Astrocyte (in vitro differentiated cells and primary cell): ENCODE measurements at regions not wholly inside any gene's neighbourhood (a gene's known extent, or its start where the extent isn't known, plus 50 kb on each side); places are given as distances from the start of the nearest gene placed in this dataset.

Experiments
- DNase-seq: peaks from one replicate; pipeline ENCODE4 v3.0.0-alpha.2; 2010; ENCODE audit warnings: low read depth
- FAIRE-seq: peaks from 2 replicates; lab custom pipeline; 2011; peaks lifted over from hg19 to GRCh38; lab: Jason Lieb, UNC
- H2AFZ ChIP-seq: 2 replicates; pipeline ENCODE4 v1.6.0; 2012; ENCODE audit warnings: low read depth, low read length, inconsistent platforms
- H3K27ac ChIP-seq: 2 replicates; pipeline ENCODE4 v1.5.1; 2011; ENCODE audit warnings: low read depth, low read length, inconsistent platforms
- H3K27me3 ChIP-seq: 2 replicates; pipeline ENCODE4 v1.6.0; 2011; ENCODE audit warnings: low read length, inconsistent platforms; ENCODE audit not compliant: insufficient read depth
- H3K36me3 ChIP-seq: 2 replicates; pipeline ENCODE4 v1.5.1; 2011; ENCODE audit warnings: low read length, inconsistent platforms; ENCODE audit not compliant: insufficient read depth
- H3K4me1 ChIP-seq: 2 replicates; pipeline ENCODE4 v1.5.1; 2011; ENCODE audit warnings: low read length, inconsistent platforms; ENCODE audit not compliant: insufficient read depth
- H3K4me2 ChIP-seq: 2 replicates; pipeline ENCODE4 v1.6.0; 2012; ENCODE audit warnings: low read length, inconsistent platforms
- H3K4me3 ChIP-seq: 2 replicates; pipeline ENCODE4 v1.5.1; 2011; ENCODE audit warnings: low read depth, mild to moderate bottlenecking, low read length, inconsistent platforms; ENCODE audit not compliant: insufficient read depth
- H3K79me2 ChIP-seq: 2 replicates; pipeline ENCODE4 v1.6.0; 2012; ENCODE audit warnings: mild to moderate bottlenecking, low read length, inconsistent platforms; ENCODE audit not compliant: insufficient read depth
- H3K9ac ChIP-seq: 2 replicates; pipeline ENCODE4 v1.6.0; 2012; ENCODE audit warnings: mild to moderate bottlenecking, low read length, inconsistent platforms
- H3K9me3 ChIP-seq: 2 replicates; pipeline ENCODE4 v1.5.1; 2012; ENCODE audit warnings: low read depth, mild to moderate bottlenecking, low read length, inconsistent platforms; ENCODE audit not compliant: insufficient read depth
- H4K20me1 ChIP-seq: 2 replicates; pipeline ENCODE4 v1.6.0; 2012; ENCODE audit warnings: low read length, inconsistent platforms; ENCODE audit not compliant: insufficient read depth
- H3K27ac Mint-ChIP-seq: one replicate; pipeline ENCODE4 v1.8.0; 2021; ENCODE audit warnings: mild to moderate bottlenecking, mixed read lengths; ENCODE audit not compliant: unreplicated experiment
- H3K27me3 Mint-ChIP-seq: one replicate; pipeline ENCODE4 v1.8.0; 2021; ENCODE audit warnings: low read depth, mixed read lengths; ENCODE audit not compliant: unreplicated experiment
- H3K36me3 Mint-ChIP-seq: one replicate; pipeline ENCODE4 v1.8.0; 2021; ENCODE audit warnings: low read depth, mixed read lengths; ENCODE audit not compliant: unreplicated experiment
- H3K4me1 Mint-ChIP-seq: one replicate; pipeline ENCODE4 v1.8.0; 2021; ENCODE audit warnings: low read depth, mixed read lengths; ENCODE audit not compliant: unreplicated experiment
- H3K4me3 Mint-ChIP-seq: one replicate; pipeline ENCODE4 v1.8.0; 2021; ENCODE audit warnings: mild to moderate bottlenecking, moderate library complexity, mixed read lengths; ENCODE audit not compliant: unreplicated experiment
- H3K9me3 Mint-ChIP-seq: one replicate; pipeline ENCODE4 v1.8.0; 2021; ENCODE audit warnings: mild to moderate bottlenecking, mixed read lengths; ENCODE audit not compliant: unreplicated experiment
- EZH2 ChIP-seq: IDR thresholded peaks from 2 replicates; pipeline ENCODE4 v1.6.1; 2012; ENCODE audit warnings: mild to moderate bottlenecking, low read length, inconsistent platforms; ENCODE audit not compliant: insufficient read depth
- TF ChIP-seq, protein P1 (sequence below): IDR thresholded peaks from 2 replicates; pipeline ENCODE4 v1.5.1; 2011; ENCODE audit warnings: low read depth, mild to moderate bottlenecking, inconsistent platforms, low read length, moderate library complexity; ENCODE audit not compliant: insufficient read depth

GRCh38 chr13:100961186-100961585 is 286.6 kb upstream of the TMTC4 start:
- Histone ChIP-seq H4K20me1 (no peaks in the 10 kb centered on the region), H3K4me2 (no peak overlapping the region), H3K27me3 (no peaks in the 10 kb centered on the region), H2AFZ (no peak overlapping the region), H3K27ac (no peak overlapping the region), H3K4me1 (no peaks in the 10 kb centered on the region), H3K4me3 (no peak overlapping the region), H3K36me3 (no peaks in the 10 kb centered on the region), H3K9me3 (no peaks in the 10 kb centered on the region), H3K79me2 (no peaks in the 10 kb centered on the region), H3K9ac (no peak overlapping the region)
- no peak overlapping the region for H3K4me3 Mint-ChIP-seq
- no peaks in the 10 kb centered on the region for H3K9me3 Mint-ChIP-seq
- H3K4me1 Mint-ChIP-seq: no peaks in the 10 kb centered on the region
- DNase-seq: peak; percentile 11
- no peaks in the 10 kb centered on the region for H3K27me3 Mint-ChIP-seq
- H3K27ac Mint-ChIP-seq: no peak overlapping the region
- FAIRE-seq: no peak
- no peak for TF ChIP-seq EZH2
- TF ChIP-seq, protein P1, sequence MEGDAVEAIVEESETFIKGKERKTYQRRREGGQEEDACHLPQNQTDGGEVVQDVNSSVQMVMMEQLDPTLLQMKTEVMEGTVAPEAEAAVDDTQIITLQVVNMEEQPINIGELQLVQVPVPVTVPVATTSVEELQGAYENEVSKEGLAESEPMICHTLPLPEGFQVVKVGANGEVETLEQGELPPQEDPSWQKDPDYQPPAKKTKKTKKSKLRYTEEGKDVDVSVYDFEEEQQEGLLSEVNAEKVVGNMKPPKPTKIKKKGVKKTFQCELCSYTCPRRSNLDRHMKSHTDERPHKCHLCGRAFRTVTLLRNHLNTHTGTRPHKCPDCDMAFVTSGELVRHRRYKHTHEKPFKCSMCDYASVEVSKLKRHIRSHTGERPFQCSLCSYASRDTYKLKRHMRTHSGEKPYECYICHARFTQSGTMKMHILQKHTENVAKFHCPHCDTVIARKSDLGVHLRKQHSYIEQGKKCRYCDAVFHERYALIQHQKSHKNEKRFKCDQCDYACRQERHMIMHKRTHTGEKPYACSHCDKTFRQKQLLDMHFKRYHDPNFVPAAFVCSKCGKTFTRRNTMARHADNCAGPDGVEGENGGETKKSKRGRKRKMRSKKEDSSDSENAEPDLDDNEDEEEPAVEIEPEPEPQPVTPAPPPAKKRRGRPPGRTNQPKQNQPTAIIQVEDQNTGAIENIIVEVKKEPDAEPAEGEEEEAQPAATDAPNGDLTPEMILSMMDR: no peak
- no peaks in the 10 kb centered on the region for H3K36me3 Mint-ChIP-seq

DNA sequence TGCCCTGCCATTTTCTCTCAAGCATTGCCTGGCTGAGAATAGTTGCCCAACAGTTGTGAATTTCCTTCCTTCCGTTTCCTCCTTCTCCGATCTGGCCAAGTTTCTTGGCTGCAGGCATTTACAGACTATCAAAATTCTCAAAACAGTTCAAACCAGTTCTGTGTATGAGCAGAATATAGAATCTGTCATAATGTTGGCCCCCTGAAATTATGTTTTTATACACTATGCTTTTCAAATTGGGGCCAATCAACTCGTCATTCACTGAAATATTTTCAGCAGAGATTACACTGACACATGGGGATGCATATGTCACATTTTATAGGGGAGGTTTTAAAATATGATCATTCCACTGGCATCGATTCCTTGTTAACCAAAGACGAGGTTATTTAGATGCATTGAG is 284.2 kb upstream of the TMTC4 start:
- H3K9me3 Mint-ChIP-seq: no peaks in the 10 kb centered on the region
- no peak for FAIRE-seq
- H3K79me2 ChIP-seq: no peaks in the 10 kb centered on the region
- H3K4me3 Mint-ChIP-seq: no peak overlapping the region
- no peak overlapping the region for H3K4me3 ChIP-seq
- no peaks in the 10 kb centered on the region for H3K27me3 ChIP-seq
- DNase-seq: no peak
- no peaks in the 10 kb centered on the region for H3K4me1 ChIP-seq
- H3K9ac ChIP-seq: no peak overlapping the region
- no peak overlapping the region for H2AFZ ChIP-seq
- no peak overlapping the region for H3K27ac Mint-ChIP-seq
- H4K20me1 ChIP-seq: no peaks in the 10 kb centered on the region
- no peak overlapping the region for H3K27ac ChIP-seq
- H3K9me3 ChIP-seq: no peaks in the 10 kb centered on the region
- H3K36me3 Mint-ChIP-seq: no peaks in the 10 kb centered on the region
- no peaks in the 10 kb centered on the region for H3K27me3 Mint-ChIP-seq
- no peak for TF ChIP-seq EZH2
- TF ChIP-seq, protein P1: no peak
- peaks cover 5% of the 10 kb centered on the region for H3K4me1 Mint-ChIP-seq
- no peaks in the 10 kb centered on the region for H3K36me3 ChIP-seq
- no peak overlapping the region for H3K4me2 ChIP-seq

GRCh38 chr13:100957741-100958140 is 283.1 kb upstream of the TMTC4 start:
- H3K79me2 ChIP-seq: no peaks in the 10 kb centered on the region
- no peaks in the 10 kb centered on the region for H3K9me3 ChIP-seq
- Mint-ChIP-seq H3K27ac (no peak overlapping the region), H3K4me3 (no peak overlapping the region), H3K4me1 (peaks cover 5% of the 10 kb centered on the region), H3K9me3 (no peaks in the 10 kb centered on the region), H3K36me3 (no peaks in the 10 kb centered on the region), H3K27me3 (no peaks in the 10 kb centered on the region)
- no peak overlapping the region for H3K27ac ChIP-seq
- no peak for TF ChIP-seq EZH2
- TF ChIP-seq, protein P1: no peak
- no peaks in the 10 kb centered on the region for H3K27me3 ChIP-seq
- no peak overlapping the region for H3K4me3 ChIP-seq
- no peaks in the 10 kb centered on the region for H3K4me1 ChIP-seq
- no peak overlapping the region for H2AFZ ChIP-seq
- H3K36me3 ChIP-seq: no peaks in the 10 kb centered on the region
- DNase-seq (no peak), FAIRE-seq (no peak)
- H3K4me2 ChIP-seq: no peak overlapping the region
- H3K9ac ChIP-seq: no peak overlapping the region
- H4K20me1 ChIP-seq: no peaks in the 10 kb centered on the region
